SIG-M5 (cell line): ENCODE measurements at regions not wholly inside any gene's neighbourhood (a gene's known extent, or its start where the extent isn't known, plus 50 kb on each side); places are given as distances from the start of the nearest gene placed in this dataset.
"Not testable (repeated sequence)": the region's sequence is repeated elsewhere in the genome, so short reads cannot be mapped to it uniquely, and the experiment has no call there.

ENCODE experiments used
- DNase-seq: peaks from one replicate; lab custom pipeline; 2025; lab: John Stamatoyannopoulos, UW

DNA sequence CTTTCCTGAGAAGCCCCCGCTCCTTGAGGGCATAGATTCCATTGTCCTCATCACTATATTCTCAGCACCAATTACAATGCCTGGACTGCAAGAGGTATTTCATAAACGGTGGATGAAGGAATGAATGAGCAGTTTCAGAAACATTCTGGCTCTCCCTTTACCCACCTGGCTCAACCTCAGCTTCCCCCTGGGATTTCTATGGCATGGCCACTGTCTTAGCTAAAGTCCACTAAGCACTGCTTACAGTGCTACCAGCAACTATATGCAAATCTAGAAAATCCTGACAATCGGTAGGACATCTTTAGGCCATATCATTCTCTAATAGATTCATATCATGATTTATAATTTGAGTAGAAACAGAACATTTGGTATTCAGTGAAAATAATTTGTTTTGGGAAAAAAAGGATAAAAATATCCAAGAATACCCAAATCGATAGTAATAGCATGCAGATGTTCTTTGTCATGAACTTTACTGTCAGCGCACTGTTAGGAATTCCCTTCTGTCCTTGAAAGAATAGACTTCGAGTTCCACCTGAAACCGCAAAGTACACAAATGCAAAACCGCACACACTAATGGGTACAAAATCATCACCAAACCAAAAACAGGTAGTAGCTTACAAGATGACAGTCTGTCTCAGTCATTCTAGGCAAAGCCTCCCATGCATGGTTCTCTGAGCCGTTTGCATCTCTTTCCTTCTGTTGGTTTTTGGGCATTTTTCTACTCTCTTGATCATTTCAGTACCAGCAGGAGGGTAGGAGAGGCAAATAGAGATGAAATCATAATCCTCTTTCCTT lies 303.6 kb upstream of the ID2 start:
- DNase-seq = no peak

DNA sequence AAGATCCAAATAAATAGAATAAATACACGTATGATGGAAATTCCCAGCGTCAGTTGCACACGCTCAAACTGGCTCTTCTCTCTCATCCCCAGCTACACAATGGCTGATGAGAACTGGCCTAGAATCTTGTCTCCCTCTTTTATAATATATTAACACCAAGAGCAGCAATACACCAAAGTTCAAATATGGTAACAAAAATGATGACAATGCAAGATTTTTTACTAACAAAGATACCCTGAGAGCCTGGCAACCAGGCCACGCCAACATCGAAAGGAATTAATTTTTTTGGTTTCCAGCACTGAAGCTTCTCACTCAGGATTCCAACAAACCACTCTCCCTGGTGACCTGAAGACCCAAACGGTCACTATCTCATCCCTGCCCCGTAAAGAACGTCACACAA lies 302.7 kb upstream of the ID2 start:
- DNase-seq = no peak

DNA sequence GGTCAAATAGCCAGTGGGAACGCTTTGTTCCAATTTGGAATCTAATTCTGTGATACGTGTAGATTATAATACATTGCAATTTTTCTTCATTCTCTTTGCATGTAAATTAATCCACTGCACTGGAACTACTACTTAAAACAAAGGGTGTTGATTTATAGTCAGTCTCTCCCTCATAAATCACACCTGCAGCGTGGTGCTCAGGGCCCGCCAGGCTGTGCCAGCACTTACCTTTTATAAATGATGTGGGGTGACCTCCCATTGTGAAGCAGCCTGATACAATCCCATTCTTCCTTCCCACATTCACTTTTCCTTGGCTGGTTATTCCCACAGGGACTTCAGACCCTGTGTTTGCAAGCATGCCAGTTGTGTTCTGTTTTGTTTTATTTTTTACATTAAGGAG lies 302.3 kb upstream of the ID2 start:
- DNase-seq = no peak

DNA sequence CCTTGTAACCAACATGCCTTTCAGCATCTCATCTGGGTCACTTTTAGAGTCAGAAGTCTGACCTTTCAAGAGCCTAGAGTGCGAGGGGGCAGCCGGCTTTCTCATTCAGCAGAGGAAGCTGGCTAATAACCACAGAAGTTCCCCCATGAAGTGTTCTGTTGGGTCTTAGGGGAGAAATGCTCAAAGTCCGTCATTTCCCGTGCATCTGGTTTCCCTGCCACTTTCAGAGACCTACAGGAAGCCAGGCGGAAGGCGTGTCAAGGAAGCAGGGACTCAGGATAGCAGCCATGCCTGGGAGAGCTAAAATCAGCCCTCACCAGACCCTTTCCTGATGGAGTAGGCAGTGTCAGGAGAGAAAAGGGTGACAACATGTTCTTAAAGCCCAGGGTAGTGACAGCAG lies 301.8 kb upstream of the ID2 start:
- no peak for DNase-seq

DNA sequence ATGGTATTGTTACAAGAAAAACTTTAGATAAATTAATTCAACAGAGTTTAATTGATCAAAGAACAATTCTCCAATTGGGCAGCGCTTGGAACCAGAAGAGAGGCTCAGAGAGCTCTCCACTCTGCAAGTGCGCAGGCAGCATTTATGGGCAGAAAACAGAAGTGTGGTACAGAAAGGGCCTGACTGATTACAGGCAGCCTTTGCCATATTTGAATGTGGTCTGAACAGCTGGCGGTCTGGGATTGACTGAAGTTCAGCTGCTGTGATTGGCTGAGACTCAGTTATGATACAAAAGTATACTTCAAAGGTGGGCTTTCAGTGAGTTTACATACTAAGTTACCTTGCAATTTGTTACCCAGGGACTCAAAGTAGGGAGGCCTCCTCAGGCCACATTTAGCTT lies 301.3 kb upstream of the ID2 start:
- no peak for DNase-seq

DNA sequence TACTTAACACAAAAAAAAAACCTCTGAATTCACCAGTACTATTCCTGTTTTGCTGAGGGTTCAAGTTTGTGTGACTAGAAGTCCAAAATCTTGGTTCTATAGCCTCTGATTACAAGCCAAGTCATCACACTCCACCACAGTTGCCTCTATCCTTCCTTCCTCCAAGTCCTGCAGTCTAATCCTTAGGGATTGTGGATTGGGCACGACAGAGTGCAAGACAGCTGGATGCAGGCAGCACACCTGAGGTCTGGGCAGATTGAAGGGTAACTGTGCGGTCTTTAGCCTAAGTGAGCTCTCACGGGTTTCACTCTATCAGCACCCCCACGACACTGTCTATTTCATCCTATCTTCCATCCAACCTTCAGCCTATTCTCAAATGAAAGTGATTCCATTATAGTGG lies 299.4 kb upstream of the ID2 start:
- DNase-seq = no peak

DNA sequence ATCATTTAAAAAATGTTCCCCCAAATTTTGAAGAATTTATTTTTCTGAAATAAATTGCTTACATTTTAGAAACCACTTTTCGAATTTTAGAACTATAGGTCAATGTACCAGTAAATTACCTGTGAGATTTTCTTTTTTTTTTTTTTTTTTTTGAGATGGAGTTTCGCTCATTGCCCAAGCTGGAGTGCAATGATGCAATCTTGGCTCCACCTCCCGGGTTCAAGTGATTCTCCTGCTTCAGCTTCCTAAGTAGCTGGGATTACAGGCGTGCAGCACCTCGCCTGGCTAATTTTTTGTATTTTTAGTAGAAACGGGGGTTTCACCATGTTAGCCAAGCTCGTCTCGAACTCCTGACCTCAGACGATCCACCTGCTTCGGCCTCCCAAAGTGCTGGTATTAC lies 295.1 kb upstream of the ID2 start:
- DNase-seq = not testable (repeated sequence)

DNA sequence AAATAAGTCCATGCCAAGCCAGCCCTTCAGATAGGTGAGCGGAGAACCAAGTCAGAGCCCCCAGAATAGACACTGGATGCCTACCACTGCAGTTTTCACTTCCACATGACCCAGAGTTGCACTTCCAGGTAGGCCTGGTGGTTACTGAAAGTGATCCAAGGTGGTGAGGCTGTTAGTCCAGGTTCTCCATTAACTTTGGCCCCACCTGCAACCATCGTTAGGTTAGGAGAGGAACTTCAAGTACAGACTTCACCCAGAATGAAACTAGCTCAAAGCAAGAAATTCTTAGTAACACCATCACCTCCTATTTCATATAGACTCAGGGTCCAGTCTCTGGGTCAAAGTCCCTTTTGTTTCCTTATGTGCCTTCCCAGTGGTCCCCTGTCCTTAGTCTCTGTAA lies 293.1 kb upstream of the ID2 start:
- DNase-seq = no peak

DNA sequence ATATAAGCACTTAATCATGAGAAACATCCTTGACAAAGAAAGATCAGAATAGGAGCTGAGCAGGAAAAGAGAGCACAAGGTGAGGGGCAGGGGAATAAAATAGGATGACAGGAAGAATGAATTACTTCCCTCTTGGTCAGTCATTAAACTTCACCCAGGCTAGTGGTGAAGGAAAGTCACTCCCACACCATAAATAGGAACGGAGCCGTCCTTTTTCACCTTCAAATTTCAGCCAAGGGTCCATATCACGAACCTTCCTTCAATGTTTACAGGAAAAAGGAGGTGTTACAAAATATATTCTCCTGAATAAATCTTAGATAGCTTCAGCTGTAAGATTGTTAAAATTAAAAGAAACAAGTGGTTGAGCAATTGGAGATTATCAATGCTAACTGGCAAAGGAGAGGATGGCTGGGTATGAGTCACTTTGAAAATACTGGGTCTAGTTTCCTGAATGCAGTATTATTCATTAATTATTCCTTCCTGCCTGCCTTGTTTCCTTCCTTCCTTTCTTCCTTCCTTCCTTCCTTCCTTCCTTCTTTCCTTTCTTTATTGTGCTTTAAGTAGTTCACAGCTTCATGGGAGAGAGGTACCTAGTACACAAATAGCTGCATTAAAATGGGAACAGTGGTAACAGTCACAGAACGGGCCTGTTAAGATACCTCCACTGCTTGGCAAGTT lies 292.3 kb upstream of the ID2 start:
- no peak for DNase-seq

DNA sequence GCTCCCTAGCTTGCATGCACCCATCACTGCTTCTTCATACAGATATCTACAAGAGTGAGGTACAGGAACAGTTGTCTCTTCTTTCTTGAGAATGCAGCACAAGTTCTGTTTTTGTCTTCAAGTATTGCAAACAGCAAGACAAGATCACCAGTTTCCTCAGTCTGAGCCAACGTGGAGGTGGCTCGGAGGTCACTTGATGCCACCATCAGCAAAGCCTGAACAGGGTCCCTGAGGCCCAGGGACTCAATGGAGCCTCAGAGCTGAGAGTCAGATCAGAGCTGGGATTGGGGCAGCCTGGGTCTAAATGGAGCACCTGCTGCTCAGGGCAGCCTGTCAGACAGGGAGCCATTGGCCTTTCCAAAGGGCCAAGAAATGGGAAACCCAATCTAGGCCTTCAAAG lies 290.7 kb upstream of the ID2 start:
- no peak for DNase-seq

DNA sequence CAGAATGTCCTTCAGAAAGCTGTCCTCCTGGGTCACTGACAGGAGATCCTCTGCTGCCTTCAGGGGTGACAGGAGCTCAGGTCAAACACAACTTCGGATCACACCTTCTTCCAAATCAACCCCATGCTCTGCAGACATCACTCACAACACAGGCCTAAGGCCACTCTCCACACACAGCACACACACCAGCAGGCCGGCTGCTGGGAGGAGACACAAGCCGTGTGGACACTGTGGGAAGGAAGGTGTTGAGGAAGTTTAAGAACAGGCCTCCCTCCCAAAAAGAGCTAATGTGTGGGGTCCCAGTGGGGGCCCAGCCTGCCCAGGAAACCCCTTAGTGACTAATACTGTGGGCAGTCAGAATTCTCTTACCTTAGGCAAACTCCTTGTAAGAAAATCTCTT lies 290.3 kb upstream of the ID2 start:
- DNase-seq = no peak

DNA sequence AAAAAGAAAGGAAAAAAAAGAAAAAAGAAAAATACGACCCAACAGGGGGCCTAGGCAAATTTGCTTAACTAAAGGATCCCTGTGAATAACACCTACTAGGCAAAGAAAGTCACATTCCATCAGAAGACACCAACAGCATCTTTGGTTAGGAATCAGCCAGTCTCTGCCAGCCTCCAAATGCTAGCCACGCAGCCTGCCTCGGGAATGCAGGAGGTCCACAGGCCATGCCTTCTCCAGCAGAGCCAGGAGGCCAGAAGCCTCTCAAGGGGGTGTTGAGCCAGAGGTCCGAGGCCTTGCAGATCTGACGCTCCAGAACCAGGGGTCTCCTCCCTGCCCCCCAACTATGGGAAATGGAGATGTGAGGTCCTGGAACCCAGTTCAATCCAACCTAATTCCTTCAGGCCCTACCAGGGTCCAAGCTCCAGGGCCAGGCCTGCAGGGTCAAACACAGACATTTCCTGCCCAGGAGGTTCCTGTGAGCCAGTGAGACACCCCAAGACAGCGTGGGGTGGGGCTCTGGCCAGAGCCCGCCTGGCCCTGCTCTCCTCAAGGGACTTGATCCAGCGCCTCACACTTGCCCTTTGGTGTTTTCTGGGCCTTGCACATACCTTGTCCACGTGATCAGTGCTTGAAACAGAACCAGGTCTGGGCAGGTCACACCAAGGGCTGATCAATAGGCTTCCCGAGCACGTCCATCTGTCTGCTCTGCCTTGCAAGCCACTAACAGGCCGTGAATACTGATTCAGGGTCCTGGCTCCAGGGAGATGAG lies 289.6 kb upstream of the ID2 start:
- no peak for DNase-seq

DNA sequence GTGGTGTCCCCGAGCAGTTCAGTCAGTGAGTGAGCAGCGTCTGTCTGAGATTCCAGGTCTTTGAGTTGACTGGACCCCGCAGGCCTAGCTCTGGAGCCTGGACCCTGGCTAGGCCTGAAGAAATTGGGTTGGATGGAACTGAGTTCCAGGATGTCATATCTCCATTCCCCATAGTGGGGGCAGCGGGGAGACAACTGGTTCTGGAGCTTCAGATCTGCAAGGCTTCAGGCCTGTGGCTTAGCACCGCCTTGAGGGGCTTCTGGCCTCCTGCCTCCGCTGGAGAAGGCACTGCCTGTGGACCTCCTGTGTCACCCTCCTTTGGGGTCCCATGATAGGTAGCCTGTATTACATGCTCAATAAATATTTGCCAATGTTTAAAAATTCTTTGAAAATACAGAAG lies 288.4 kb upstream of the ID2 start:
- DNase-seq = no peak

DNA sequence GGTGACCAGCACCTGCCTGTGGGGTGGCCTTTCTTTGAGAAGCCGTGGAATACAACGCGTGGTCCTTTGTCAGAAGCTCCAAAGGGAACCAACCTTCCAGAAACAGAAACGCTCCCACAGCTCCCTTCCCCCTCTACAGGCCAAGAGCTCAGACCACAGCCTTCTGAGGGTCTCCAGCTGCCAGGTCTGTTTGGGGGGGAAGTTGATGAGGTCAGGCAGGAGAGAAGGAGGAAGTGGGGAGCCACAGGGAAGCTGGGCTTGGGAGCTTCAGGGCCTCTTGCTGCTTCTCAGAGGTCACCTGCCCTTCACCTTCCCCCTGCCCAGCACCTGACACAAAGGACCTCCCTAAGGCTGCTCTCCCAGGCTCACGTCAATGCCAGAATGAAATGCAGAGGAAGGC lies 287.7 kb upstream of the ID2 start:
- no peak for DNase-seq

DNA sequence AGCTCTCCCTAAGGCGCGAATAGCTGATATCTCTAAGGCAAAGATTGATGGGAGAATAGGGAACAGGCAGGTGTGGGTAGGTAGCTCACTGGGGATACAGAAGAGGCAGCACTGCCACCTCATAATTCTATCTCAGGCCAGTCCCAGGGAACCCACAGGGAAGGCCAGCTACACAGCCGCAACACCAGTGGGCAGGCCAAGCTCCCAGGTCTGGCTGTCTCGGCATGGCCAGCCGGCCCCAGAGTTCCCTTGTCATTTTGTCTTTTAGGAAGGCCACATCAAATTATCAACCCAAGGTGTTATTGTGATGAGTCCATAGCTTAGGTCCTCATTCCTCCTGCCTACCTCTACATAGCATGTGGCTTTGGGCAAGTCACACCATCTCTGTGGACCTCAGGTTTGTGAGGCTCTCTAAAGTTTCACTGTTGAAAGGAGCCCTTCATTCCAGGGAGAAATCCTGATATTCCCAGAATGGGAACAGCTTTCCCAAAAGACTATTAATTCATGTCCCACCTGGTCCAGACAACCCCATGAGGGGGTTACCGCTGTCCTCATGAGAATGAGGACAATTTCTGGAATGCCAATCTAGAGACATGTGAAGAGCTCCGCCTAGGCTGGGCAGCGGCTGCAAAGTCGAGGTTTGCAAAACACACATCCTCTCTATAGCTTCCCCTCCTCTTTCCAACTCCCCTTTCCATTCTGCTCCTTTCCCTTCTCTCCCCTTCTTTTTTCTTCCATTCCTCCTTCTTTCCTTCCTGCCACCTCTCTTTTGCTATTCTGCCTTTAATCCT lies 287.1 kb upstream of the ID2 start:
- no peak for DNase-seq

DNA sequence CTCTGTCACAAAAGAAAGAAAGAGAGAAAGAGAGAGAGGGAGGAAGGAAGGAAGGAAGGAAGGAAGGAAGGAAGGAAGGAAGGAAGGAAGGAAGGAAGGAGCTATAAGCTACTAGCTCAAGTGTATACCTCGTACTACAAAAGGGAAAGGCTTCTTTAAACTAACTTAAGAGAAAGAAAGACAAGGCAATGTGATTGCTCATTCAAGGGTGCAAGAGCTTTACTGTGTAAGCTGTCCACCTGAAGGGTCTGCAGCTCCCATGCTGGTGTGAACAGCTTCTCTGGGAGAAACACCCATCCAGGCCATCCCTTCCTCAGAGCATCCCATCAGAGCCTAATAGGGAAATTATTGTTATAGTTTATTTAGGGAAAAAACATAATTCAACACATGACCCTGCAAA lies 286.1 kb upstream of the ID2 start:
- no peak for DNase-seq

DNA sequence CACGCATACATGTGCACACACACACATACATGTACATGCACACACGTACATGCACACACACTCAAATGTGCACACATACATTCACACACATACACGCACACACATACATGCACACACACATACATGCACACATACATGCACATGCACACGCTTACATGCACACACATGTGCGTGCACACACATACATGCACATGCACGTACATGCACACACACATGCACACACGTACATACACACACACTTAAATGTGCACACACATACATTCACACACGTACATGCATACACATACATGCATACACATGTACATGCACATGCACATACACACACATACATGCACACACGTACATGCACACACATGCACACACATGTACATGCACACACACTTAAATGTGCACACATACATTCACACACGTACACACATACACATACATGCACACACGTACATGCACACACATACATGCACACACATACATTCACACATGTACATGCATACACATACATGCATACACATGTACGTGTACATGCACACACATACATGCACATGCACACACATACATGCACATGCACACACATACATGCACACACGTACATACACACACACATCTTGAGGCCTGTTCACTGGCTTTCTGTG lies 283.7 kb upstream of the ID2 start:
- DNase-seq = no peak

DNA sequence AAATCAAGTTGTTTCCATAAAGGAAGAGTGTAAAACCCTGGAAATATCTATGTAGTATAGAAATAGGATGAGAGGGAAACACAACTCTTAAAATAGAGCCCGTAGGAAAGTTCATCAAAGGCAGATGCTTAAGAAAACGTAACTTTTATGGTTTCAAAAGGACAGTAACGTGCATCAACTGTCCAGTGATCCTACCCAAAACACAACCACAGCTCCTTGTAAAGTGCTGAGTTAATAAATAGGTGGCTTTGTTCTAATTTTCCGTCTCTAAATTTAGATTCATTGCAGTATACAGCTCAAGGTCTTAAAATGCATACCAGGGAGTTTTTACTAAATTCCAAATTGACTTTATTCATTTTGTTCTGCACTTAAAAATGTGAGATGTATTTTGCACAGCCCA lies 282.1 kb upstream of the ID2 start:
- DNase-seq = no peak

DNA sequence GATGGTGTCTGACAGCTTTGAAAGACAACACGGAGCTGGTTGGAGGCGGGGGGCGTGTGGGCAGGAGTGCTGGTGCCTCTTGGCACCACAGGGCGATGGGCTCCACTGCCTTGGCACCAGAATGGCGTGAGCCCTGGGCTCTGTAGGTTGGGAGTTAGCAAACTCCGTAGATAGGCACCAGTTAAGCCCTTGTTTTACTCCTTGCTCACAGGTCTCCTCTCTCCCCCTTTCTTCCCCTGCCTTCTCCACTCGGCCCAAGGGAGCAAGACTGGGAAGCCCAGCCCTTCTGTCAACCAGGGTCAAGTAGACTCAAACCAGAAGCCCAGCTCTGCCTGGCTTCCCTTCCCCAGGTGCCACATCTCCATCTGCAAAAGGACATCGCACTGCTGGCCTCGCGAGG lies 281.7 kb upstream of the ID2 start:
- no peak for DNase-seq

DNA sequence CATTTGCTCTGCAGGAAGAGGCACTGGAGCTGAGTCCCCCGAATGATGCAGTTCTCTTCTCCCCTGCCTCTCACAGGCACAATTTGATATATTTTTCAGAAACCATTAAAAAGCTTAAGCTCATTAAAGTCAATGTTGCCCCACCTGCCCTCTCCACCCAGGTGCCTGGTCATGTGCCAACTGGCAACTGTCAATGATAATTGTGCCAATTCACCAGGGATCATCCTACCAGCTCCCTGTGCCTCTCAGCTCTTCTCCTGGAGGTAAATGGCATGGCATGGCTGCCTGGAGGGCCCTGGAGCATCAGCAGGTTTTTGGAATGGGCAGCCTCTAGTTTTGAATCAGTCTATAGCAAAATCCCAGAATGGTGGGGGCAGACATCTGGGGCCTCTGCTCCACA lies 279.6 kb upstream of the ID2 start:
- no peak for DNase-seq

DNA sequence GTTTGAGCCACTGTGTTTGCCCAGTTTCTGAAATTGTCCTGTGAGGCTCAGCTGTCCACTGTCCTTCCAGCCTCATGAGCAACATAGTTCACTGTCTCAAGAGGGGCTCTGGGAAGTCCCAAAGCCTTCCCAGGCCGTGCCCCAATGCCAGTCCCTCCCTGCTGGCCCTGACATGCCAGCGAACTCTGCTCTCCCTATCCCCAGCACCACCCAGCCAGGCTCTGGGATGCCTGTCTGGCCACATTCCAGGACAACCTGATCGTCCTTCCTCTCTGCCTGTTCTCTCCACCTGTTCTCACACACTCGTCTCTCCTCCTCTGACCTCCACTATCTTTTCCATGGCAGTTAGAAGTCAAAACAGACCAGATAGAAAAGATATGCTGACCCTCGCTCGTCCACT lies 278.0 kb upstream of the ID2 start:
- no peak for DNase-seq

DNA sequence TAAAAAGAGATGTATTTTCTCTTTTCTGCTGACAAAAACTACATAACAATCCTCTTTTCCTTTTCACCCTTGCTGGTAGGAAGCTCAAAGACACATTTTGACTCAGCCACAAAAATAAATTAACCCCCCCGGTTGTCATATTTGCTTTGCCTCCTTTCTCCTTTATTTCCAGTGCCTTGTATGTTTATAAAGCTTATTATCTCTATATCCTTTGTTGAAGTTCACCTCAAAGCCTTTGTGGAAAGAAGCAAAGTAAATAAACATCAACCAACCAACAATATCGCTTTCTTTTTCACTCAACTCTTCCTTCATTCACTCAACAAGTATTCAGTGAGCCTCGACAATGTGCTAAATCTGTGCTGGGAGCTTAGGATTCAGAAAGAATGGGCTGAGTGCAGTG lies 276.5 kb upstream of the ID2 start:
- no peak for DNase-seq
